ENCODE measurements at regions not wholly inside any gene's neighbourhood (a gene's known extent, or its start where the extent isn't known, plus 50 kb on each side); places are given as distances from the start of the nearest gene placed in this dataset.

DNA sequence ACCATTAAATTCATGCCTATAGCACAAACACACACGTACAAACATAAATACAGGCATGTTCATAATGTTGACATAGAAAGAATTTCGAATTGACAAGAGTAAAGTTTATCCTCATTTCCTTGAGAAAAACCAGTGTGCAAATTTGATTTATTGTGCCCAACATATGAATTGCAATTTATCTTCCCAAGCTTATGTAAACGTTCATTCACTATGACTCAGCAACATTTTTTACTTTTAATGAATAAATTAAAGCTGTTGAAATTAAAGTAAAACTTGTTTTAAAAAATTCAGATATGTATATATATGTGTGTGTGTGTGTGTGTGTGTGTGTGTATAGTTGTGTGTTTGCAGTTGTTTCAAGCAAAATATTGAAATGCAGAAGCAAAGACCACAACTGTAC lies 1067.9 kb downstream of the BRINP3 start:
- TF ChIP-seq CTCF (IDR thresholded peaks at IDR 0.05; ENCODE audit: low read depth, low read length) (no peak), EZH2phosphoT487 (IDR thresholded peaks at IDR 0.05; ENCODE audit: low read depth) (no peak)

Data from OCI-LY3 (cell line).